COLO668 (cell line): ENCODE measurements at regions not wholly inside any gene's neighbourhood (a gene's known extent, or its start where the extent isn't known, plus 50 kb on each side); places are given as distances from the start of the nearest gene placed in this dataset.

ENCODE experiments used
- DNase-seq: peaks from one replicate; lab custom pipeline; 2025; ENCODE audit not compliant: unreplicated experiment; lab: John Stamatoyannopoulos, UW

DNA sequence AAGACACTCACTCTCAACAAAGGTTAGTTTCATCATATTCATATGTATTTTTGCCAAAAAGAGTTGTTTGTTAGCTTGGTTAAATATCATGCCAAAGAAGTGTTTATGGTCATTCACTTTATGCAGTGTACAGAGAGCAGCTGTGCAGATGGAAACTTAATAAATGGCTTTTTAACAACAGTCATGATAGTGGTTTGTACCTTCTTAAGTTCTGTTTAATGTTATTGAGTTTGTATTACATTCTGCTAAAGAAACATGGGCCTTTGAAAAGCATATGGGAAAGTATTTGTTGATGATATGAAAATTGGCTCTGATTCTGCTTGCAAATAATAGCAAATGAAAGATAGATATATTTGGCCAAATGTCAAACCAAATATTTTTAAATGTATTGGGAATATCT lies 607.3 kb downstream of the NCAM2 start:
- DNase-seq: no peak

DNA sequence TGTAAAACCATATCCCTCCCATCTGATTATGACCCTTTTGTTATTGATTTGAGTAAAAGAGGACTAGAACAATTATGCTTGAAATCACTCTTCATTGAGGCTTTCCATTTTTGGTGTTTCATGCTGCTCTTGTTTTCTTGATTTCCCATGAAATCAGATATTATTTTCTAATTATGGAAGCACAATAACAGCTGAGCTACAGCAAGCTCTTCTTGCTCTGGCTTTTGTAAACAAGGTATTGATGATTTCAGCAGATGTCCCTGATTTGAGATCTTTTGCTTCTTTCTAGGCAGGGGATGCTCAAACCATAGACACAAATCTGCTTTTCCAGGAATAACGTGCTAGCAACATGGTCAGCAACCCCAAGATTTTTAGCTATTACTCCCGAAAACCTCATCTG lies 607.8 kb downstream of the NCAM2 start:
- DNase-seq: no peak

DNA sequence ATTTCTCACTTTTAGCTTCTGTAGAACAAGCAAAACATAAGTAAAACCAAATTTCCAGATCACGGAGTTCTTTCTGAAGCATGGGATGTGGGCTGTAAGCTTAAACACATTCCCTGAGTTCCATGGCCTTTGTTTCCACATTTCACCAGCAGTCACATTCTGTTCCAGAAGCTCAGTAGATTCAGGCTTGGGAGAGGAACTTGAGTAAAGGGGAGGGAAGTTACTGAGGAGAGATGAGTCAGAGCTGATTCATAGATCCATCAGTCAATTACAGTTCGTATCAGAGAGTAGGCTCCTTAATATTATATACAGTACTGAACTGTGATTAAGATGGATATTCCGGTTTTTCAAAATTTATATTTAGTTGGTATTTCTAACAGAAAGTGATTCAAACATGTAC lies 614.3 kb downstream of the NCAM2 start:
- DNase-seq: no peak

DNA sequence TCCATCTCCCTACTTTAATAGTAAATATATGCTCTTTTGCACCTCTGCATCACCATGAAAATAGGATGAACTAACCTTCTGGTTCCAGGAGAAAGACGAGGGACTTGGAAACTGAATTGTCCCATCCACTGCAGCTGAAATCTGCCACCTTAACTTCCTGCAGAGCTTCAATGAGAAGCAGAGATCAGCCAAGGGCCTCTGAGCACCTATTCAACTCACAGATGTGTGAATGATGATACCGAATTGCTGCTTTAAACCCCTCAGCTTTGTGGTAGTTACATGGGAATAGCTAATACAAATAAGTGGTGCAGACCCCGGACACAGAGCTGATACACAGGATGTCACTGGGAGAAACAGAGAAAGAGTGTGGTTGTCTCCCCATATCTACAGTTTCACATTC lies 616.8 kb downstream of the NCAM2 start:
- no peak for DNase-seq

DNA sequence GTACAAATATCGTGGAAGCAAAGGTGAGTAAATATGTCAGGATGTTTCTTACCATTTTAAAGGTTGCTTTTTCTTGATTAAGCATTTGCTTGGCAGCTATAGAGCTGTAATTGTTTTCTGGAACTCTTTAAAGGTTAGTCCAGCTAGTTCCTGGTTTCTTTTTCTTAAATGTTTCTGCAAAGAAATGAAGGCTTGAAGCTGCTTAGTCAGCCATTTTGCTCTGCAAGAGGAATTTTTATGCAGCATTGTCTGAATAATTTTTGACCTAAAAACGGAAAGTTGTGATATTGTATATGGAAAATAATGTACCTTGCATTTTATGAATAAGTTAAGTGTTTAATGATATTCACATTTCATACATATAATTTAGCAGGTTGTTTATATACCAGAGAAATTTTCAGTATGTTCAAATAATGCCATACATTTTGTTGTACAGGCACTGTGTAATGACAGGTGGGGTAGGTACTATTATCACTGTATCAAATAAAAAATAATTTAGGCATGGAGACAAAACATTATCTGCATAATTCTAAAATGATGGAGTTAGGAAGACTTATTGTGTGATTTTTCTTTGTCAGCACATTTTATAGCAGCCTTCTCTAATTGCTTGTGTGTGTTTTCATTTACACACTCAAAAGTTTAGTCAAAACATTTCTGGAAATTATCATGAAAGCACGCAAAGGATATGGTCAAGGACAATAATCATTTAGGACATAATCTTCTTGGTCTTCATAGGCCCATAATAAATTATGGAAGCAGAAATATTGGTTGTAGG lies 624.4 kb downstream of the NCAM2 start:
- DNase-seq: no peak

DNA sequence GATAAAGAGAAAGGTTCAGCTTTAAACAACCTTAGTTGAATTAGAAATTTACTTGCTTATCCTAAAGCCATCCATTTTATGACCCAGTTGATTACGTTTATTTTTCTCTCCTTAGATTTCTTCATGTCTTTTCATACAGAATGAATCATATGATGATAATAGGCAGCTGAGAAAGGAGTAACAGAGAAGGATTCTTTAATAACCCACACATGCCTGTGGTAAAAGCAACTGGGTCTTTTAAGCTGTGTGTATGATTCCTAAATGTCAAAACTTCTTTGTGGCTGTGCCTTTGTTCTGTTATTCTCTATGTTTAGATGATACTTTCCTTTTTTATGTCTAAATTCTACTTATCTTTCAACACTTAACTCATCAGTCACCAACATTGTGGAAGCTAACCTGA lies 626.5 kb downstream of the NCAM2 start:
- no peak for DNase-seq

DNA sequence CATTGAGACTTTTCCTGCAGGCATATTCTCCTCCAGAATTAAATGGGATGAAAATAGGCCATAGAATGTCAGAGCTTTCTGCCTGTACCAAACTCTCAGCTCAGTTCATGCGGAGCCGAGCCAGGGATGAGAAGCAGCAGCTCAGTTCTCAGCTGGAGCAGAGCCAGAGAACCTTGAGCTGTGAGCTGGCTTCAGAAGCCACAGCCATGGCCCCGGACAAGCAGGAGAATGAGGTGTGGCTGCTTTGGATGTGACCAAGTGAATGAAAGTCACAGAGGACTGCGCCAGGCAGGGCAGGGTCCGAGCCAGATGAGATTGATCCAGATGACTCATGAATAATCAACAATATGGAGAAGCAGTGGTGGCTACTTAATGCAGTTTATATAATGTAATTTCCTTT lies 633.8 kb downstream of the NCAM2 start:
- DNase-seq: no peak

DNA sequence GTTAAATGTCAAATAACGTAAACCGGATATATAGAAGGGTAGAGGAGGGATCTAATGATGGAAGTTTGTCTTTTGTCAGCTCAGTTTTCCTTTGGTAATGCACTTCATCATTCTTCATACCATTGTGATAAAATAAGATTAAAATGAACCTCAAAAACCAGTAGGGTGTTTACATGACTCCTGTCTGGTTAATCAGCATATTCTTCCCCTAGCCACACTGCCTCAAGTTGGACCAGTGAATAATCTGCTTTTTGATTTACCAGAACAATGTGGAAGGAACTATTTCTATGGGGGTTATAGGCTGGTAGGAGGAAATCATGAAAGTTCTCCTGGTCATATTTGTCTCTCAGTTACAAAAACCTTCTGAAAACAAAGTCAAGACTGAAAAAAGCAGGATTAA lies 634.7 kb downstream of the NCAM2 start:
- DNase-seq: no peak

DNA sequence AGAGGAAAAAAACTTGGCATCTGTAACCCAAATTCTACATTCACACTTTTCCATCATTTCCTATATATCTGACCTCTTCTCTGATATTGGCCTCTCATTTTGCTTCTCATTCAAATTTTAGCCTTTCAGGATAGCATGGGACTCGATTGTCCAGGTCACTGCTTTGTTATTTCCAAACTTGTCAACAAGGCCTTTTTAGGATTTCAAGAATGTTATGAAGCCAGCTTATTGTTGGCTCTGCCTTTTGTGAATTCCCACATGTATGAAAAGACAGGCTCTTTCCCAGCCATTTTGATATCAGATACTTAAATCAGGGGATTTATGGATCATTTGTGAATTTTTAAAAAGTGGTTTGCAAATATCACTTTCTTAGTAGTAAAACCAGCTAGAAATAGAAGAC lies 663.5 kb downstream of the NCAM2 start:
- no peak for DNase-seq

DNA sequence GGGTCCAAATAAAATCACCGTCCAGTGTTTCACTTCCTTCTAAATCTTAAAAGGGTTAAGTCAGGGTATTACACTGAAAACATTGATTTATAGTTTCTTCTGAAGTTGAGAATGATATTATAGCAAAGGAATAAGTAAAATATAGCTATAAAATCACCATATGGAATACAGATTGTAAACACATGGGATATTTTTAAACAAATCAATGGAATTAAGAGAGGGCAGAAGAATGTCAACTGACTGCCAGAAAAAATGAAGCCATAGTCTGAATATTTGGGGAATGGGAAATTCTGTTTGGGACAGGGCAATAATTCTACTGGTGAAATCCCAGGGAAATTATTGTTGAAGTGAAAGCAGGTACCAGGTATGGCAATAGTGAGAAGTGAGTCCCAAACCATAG lies 664.6 kb downstream of the NCAM2 start:
- no peak for DNase-seq

DNA sequence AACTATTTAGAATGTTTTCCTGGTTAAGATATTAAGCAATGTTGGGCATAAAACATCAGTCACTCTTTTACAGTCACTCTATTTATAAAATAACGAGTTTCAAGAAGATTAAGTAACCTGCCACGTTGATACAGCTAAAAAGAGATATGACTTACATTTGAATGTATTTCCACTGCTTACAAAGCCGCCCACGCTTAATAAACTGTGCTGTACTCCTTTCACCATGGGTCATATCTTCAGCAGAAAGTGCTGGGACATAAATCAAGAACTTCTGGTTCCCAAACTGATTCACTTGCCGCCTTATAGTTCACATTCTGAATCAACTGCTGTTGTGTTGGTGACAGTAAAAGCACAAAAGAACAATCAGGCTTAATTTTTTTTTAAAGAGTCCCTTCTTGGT lies 666.7 kb downstream of the NCAM2 start:
- DNase-seq: no peak

DNA sequence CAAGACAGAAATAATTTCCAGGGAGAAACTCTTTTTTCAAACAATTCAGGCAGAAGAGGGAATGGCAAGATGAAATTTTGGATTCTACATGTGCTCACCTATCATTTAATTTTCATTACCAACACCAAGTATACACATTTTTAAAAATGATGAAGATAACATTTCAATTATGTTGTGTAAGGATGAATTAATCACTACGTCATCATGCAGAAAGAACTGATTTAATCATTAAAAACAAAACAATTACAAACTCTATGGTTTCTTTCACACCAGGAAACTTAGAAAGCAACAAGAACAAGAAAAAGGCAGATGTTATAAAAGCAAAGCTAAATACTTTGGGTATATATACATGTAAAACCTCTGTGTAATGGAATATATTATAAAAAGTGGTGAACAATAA lies 668.5 kb downstream of the NCAM2 start:
- no peak for DNase-seq

DNA sequence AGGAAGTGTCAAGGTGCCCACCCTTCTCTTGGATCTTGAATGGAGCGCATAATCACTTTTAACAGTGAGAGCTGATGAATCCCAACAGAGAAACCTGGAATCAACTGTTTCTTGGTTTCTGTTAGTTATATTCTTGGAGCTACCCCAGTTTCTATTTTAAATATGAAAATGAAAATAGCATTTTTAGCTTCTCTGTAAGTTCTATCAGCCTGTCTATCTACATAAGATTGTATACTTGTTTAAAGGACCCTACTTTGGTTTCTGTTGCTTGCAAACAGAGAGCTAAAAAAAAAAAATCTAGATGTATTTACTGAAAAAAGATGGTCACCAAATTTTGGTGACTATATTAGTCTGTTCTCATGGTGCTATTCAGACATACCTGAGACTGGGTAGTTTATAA lies 670.0 kb downstream of the NCAM2 start:
- no peak for DNase-seq

DNA sequence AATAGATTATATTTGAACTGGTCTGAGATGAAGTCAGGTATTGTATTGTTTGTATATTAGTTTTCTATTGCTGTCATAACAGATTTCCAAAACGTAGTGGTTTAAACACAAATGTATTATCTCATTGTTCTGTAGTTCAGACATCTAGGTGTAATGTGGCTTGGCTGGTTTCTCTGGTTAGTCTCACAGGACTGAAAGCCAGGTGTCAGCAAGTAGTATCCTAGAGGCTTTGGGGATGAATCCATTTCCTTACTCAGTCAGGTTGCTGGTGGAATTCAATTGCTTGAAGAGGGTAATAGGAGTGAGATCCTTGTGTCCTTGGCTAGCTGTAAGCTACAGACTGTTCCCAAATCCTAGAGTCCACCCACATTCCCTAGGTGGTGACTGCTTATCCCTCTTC lies 675.8 kb downstream of the NCAM2 start:
- no peak for DNase-seq

DNA sequence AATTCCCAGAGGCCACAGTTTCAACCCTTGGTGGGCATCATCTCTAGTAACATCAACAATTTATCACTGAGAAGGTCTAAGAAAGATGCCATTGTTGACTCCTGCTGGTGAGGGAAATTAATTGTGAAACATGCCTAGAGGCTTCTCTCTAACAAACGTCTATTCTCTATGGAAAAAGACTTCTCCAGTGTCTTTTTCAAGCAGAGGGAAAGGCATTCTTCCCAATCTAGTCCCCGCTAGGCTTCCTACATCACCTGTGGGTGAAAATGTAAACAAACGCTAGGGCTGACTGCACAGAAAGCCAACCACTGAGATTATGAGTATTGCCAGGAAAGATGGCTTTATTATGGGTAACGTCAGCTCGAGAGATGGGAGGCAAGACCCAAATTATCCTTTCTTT lies 677.4 kb downstream of the NCAM2 start:
- no peak for DNase-seq

DNA sequence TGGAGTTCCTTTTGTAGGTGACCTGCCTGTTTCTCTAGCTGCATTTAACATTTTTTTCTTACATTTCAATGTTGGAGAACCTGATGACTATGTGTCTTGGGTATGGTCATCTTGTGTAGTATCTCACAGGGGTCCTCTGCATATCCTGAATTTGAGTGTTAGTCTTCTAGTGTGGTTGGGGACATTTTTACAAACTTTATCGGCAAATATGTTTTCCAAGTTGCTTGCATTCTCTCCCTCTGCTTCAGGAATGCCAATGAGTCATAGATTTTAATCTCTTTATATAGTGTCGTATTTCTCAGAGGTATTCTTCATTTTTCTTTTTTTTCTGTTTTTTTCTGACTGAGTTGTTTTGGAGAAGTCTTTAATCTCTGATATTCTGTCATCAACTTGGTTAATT lies 684.0 kb downstream of the NCAM2 start:
- DNase-seq: no peak

DNA sequence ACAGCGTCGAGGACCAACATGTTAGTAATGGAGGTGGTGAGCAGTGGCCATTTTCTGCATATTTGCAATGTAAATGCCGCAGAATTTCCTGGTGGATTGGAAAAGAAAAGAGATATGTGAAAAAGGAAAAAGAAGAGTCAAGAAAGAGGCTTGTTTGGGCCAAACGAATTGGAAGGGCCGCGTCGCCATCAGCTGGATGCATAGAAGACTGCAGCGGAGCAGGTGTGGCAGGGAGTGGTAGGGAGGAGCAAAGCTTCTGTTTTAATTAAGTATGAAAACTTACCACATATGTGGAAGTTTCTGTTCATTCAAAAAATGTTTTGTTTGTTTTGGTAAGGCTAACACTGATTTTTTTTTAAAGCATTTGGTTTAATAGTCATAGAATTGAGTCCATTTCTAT lies 690.7 kb downstream of the NCAM2 start:
- no peak for DNase-seq

DNA sequence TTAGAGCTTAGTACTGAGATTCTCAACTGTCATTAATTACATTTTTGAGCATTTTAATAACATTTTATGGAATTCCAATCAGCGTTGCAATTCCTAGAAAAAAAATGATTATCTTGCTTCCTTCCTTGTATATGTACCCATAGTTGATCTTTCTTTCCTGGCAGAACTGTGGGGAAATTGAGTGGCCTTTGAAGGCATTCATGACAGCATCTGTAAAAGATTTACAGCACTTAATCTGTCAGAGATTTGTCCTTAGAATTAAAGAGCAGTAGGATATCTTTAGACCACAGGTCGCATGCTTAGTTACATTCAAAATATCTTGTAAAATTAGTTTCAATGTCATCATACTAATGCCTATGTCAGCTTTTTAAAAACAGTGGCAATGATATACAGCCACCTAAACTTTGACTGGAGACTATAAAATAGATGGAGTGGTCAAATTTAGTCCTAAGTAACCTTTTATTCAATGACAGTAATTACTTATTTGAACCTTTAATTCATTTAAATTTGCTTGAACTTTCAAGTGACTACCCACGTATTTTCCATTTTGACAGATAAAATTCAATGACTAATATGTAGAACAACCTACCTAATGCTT lies 692.0 kb downstream of the NCAM2 start:
- DNase-seq: no peak

DNA sequence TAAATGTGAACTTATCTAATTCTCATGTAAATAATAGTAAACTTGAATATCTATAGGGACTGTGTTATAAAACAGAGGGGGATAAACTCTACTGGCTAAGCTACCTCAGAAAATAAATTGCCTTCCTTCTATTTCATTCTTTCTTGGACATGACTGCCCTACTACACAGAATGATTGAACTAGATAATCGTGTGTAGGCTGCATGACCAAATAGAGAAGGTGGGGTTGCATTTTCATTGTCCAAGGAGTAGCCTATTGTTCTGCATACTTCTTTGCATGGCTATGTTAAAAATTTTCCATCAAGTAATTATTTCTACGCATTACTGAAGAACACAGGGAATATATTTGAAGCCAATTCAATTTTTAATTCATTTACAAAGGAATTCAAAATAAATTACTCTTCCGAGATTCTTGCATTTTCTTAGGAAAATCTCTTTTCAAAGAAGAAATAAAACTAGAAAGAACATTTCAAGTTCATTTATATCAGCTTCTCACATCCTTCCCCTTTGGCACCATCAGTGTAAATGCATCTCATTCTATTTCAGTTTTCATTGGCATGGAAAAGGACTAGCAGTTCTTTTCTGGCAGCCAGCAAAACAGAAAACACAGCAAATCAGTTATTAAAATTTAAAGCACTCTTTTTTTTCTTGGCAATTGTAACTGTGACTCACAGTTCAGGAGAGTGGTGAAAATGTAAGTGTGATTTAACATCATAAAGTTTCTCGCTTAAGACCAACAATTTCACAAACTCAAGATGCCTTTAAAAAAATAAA lies 714.7 kb downstream of the NCAM2 start:
- no peak for DNase-seq

DNA sequence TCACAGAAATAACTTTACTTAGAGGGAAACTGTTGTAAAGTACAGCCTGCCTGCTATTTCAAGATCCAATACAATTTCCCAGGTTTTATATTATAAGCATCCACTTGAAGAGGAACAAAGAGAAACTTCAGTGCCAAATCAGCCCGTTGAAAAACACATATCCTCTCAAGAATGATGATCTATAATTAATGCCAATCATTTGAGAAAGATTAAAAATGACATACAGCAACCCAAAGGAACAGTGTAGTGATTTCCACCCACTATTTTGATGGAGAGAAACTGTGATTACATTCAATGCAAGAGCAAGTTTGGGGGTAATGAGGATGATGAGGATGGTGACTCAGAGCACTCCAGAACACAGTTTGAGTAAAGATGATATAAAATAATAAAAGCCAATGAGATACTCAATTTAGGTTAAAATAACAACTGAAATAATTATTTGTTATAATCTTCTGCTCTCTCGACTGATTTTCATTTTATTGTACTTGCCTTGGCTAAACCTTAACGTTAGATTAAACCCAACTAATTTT lies 715.5 kb downstream of the NCAM2 start:
- no peak for DNase-seq

DNA sequence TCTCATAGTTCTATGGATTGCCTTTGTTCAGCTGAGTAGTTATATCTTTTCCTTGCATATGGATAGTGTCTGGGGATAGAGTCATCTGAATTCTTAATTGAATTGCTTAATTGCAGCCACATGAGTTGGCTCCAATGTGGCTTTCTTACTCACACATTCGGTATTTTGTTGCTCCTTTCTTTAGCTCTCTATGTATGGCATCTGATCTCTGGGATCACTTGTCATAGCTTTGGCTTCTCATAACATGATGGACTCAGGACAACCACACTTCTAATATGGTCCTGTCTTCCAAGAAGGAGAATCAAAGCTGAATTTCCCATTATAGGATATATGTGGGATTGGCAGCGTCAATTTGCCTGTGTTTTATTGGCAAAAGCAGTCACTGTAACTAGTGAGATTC lies 716.2 kb downstream of the NCAM2 start:
- DNase-seq: no peak
